Mucosa of rectum (tissue), 2 donors: ENCODE measurements at regions not wholly inside any gene's neighbourhood (a gene's known extent, or its start where the extent isn't known, plus 50 kb on each side); places are given as distances from the start of the nearest gene placed in this dataset.
"Not testable (repeated sequence)": the region's sequence is repeated elsewhere in the genome, so short reads cannot be mapped to it uniquely, and the experiment has no call there.

ENCODE experiments used
- H3K27ac ChIP-seq, 2 donors: one replicate each; pipeline ENCODE4 v1.7.0; 2013; ENCODE audit warnings: inconsistent platforms in 2 of 2, low read depth in 2 of 2, low read length in 2 of 2
- H3K27me3 ChIP-seq, 2 donors: one replicate each; pipeline ENCODE4 v1.7.0; 2013; ENCODE audit warnings: low read length in 2 of 2; ENCODE audit not compliant: control insufficient read depth in 2 of 2, insufficient read depth in 2 of 2
- H3K36me3 ChIP-seq, 2 donors: one replicate each; pipeline ENCODE4 v1.7.0; 2013; ENCODE audit warnings: low read length in 2 of 2; ENCODE audit not compliant: control insufficient read depth in 2 of 2, insufficient read depth in 2 of 2
- H3K4me1 ChIP-seq, 2 donors: one replicate each; pipeline ENCODE4 v1.7.0; 2013; ENCODE audit warnings: low read length in 2 of 2, mild to moderate bottlenecking in 1 of 2; ENCODE audit not compliant: control insufficient read depth in 2 of 2, insufficient read depth in 2 of 2
- H3K4me3 ChIP-seq, 2 donors: one replicate each; pipeline ENCODE4 v1.7.0; 2013; ENCODE audit warnings: low read length in 2 of 2
- H3K9ac ChIP-seq, 2 donors: one replicate each; pipeline ENCODE4 v1.7.0; 2013; ENCODE audit warnings: low read length in 2 of 2, low read depth in 1 of 2, mild to moderate bottlenecking in 1 of 2
- H3K9me3 ChIP-seq, 2 donors: one replicate each; pipeline ENCODE4 v1.7.0; 2013; ENCODE audit warnings: low read length in 2 of 2; ENCODE audit not compliant: control insufficient read depth in 2 of 2
- donor health status: healthy.
- donor health status: Normal muscosa, but diverticular disease.

- H3K9ac ChIP-seq, result no peak overlapping the region
- H3K27ac ChIP-seq, result no peak overlapping the region
- no peak overlapping the region for H3K4me3 ChIP-seq
- no peaks in the 10 kb centered on the region for H3K9me3 ChIP-seq
- H3K4me1 ChIP-seq, result peaks cover 7 to 15% of the 10 kb centered on the region in 2 donors
- no peaks in the 10 kb centered on the region for H3K27me3 ChIP-seq
- no peaks in the 10 kb centered on the region for H3K36me3 ChIP-seq
These were observed 183.3 kb upstream of the PIK3R1 start for GRCh38 chr5:68032216-68032762.

- Histone ChIP-seq H3K9me3 (no peaks in the 10 kb centered on the region), H3K4me1 (peaks cover 3 to 14% of the 10 kb centered on the region in 2 donors), H3K27me3 (no peaks in the 10 kb centered on the region), H3K9ac (no peak overlapping the region), H3K4me3 (no peak overlapping the region), H3K36me3 (no peaks in the 10 kb centered on the region), H3K27ac (no peak overlapping the region)
These were observed 187.3 kb upstream of the PIK3R1 start for GRCh38 chr5:68028131-68028727.

GRCh38 chr5:68027519-68027918 lies 188.0 kb upstream of the PIK3R1 start:
- Histone ChIP-seq H3K9ac (no peak overlapping the region), H3K4me3 (no peak overlapping the region), H3K9me3 (no peaks in the 10 kb centered on the region), H3K27ac (no peak overlapping the region), H3K27me3 (no peaks in the 10 kb centered on the region), H3K4me1 (peaks cover 3 to 14% of the 10 kb centered on the region in 2 donors), H3K36me3 (no peaks in the 10 kb centered on the region)

GRCh38 chr5:68026092-68026885 lies 189.3 kb upstream of the PIK3R1 start:
- no peak overlapping the region for H3K4me3 ChIP-seq
- no peak overlapping the region for H3K9ac ChIP-seq
- H3K27me3 ChIP-seq, result no peaks in the 10 kb centered on the region
- peaks cover 3 to 14% of the 10 kb centered on the region in 2 donors for H3K4me1 ChIP-seq
- no peaks in the 10 kb centered on the region for H3K36me3 ChIP-seq
- H3K27ac ChIP-seq, result no peak overlapping the region
- H3K9me3 ChIP-seq, result no peaks in the 10 kb centered on the region

GRCh38 chr5:68024426-68024825 lies 191.1 kb upstream of the PIK3R1 start:
- no peak overlapping the region for H3K27ac ChIP-seq
- H3K27me3 ChIP-seq, result no peaks in the 10 kb centered on the region
- H3K4me1 ChIP-seq, result peaks cover 3 to 14% of the 10 kb centered on the region in 2 donors

GRCh38 chr5:68021916-68022315 lies 193.6 kb upstream of the PIK3R1 start:
- Histone ChIP-seq H3K9me3 (no peaks in the 10 kb centered on the region), H3K27ac (no peak overlapping the region), H3K4me1 (peaks cover 0 to under 1% of the 10 kb centered on the region in 2 donors)

More at GRCh38 chr5:68024426-68024825, 191.1 kb upstream of the PIK3R1 start:
- no peaks in the 10 kb centered on the region for H3K9me3 ChIP-seq
- no peak overlapping the region for H3K9ac ChIP-seq
- H3K36me3 ChIP-seq, result no peaks in the 10 kb centered on the region
- H3K4me3 ChIP-seq, result no peak overlapping the region

GRCh38 chr5:68021227-68021626 lies 194.3 kb upstream of the PIK3R1 start:
- H3K4me3 ChIP-seq, result no peak overlapping the region
- H3K9me3 ChIP-seq, result no peaks in the 10 kb centered on the region

More at GRCh38 chr5:68021916-68022315, 193.6 kb upstream of the PIK3R1 start:
- no peak overlapping the region for H3K9ac ChIP-seq
- H3K27me3 ChIP-seq, result no peaks in the 10 kb centered on the region
- no peak overlapping the region for H3K4me3 ChIP-seq
- no peaks in the 10 kb centered on the region for H3K36me3 ChIP-seq

GRCh38 chr5:68020461-68020969 lies 195.0 kb upstream of the PIK3R1 start:
- H3K4me1 ChIP-seq, H3K9me3 ChIP-seq, H3K27me3 ChIP-seq, H3K4me3 ChIP-seq, H3K27ac ChIP-seq, H3K36me3 ChIP-seq, H3K9ac ChIP-seq: not testable (repeated sequence)

More at GRCh38 chr5:68021227-68021626, 194.3 kb upstream of the PIK3R1 start:
- H3K9ac ChIP-seq, result no peak overlapping the region
- H3K36me3 ChIP-seq, result no peaks in the 10 kb centered on the region
- no peak overlapping the region for H3K27ac ChIP-seq
- H3K4me1 ChIP-seq, result no peaks in the 10 kb centered on the region
- H3K27me3 ChIP-seq, result no peaks in the 10 kb centered on the region

- Histone ChIP-seq H3K27me3 (no peaks in the 10 kb centered on the region), H3K36me3 (no peaks in the 10 kb centered on the region), H3K4me1 (peaks cover 5 to 6% of the 10 kb centered on the region in 2 donors), H3K9ac (no peak overlapping the region), H3K4me3 (no peak overlapping the region), H3K9me3 (no peaks in the 10 kb centered on the region), H3K27ac (no peak overlapping the region)
These were observed 199.9 kb upstream of the PIK3R1 start for GRCh38 chr5:68015381-68016302.
